Right ventricle myocardium superior (tissue), 1 donor: ENCODE measurements at regions not wholly inside any gene's neighbourhood (a gene's known extent, or its start where the extent isn't known, plus 50 kb on each side); places are given as distances from the start of the nearest gene placed in this dataset.
"Not testable (repeated sequence)": the region's sequence is repeated elsewhere in the genome, so short reads cannot be mapped to it uniquely, and the experiment has no call there.

ENCODE experiments used
- ATAC-seq: fragments of 200-7000 bp; cut with Tn5 transposase; one replicate; pipeline ENCODE4 v1.9.1; 2020; ENCODE audit warnings: mild to moderate bottlenecking; ENCODE audit not compliant: poor library complexity
- DNase-seq: peaks from one replicate; pipeline ENCODE4 v3.0.0-alpha.2; 2020
- intact Hi-C: fragments of 100-400 bp; cut with DNase I; formaldehyde crosslinking; loops from one replicate; pipeline ENCODE4 v1.11.2; 2022
- donor health status: DM: no; HTN: yes; CAD: no; lungs with severe emphysema.

- ATAC-seq, result no peak
- intact Hi-C loops, result no loop called here
- no peak for DNase-seq
Measured at GRCh38 chr5:87777877-87778276, 365.1 kb upstream of the CCNH start.

DNA sequence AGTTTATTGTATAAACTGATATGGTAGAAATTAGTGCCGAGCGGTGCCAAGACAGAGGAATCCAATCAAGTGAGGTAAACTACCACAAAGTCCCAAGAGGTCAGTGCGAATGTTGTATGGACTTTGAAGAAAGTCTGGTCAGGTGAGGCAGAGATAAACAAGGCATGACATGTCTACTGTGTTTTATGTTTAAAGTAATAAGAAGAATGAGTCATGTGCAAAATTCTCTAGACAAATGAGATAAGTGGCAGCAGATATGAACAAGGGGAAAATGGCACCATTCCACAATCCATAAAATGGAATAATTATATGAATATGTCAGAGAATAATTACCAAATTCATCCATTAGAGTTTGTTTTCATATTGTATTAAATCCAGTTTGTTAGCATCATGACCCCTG, 364.1 kb upstream of the CCNH start:
- ATAC-seq (no peak), DNase-seq (no peak)
- intact Hi-C loops, result no loop called here

DNA sequence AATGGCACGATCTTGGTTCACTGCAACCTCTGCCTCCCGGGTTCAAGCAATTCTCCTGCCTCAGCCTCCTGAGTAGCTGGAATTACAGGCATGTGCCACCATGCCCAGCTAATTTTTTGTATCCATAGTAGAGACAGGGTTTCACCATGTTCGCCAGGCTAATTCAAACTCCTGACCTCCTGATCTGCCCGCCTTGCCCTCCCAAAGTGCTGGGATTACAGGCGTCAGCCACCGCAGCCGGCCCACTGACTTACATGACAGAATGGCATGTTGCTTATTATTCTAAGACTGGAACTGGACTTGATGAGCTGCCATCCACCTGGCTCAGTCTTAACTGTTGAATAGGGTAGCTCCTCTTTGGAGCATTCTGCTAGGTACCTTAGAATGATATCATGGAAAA, 363.6 kb upstream of the CCNH start:
- DNase-seq, intact Hi-C loops, ATAC-seq: not testable (repeated sequence)

DNA sequence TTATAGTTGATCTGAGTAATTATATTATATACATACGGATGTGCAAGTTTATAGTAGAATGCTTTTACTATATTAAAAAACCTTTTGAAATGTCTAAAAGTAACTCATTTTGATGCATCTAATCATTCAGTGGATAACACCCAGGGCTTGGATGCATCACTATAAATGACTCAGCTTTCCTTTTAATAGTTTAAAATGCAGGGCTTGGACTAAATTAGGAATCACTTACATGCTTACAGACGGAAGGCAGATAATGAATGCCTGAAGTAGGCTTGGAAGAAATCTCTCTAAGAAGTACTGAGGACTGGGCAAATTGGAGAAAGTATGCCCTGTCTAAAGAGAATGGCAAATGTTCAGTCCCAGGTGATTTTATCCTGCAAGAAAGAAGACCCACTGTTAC, 362.5 kb upstream of the CCNH start:
- DNase-seq (no peak), ATAC-seq (no peak)
- intact Hi-C loops, result no loop called here

DNA sequence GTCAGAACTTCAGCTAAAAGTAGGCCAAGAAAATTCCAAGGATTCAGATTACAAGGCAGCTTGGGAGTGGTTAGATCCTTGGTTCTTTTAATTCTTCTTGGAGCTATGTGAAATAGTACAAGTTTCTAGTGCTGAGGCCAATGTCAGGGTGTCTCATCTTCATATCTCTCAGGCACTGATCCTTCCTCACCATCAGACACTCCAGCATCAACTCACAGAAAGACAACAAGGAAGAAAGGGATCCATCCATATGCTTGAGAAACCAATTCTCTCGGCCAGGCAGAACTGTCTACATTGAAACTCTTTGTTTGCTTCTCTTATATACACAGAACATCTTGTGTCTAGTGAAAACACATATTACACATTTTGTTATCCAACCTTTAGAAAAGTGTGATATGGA, 362.1 kb upstream of the CCNH start:
- intact Hi-C loops, result no loop called here
- DNase-seq (no peak), ATAC-seq (no peak)

GRCh38 chr5:87770601-87771121, 357.9 kb upstream of the CCNH start:
- intact Hi-C loops, result no loop called here
- no peak for DNase-seq
- no peak for ATAC-seq

GRCh38 chr5:87770016-87770570, 357.4 kb upstream of the CCNH start:
- intact Hi-C loops, result no loop called here
- no peak for DNase-seq
- ATAC-seq, result no peak

GRCh38 chr5:87769157-87769556, 356.4 kb upstream of the CCNH start:
- intact Hi-C loops, result no loop called here
- ATAC-seq (no peak), DNase-seq (no peak)

- DNase-seq, result no peak
- intact Hi-C loops, result no loop called here
- no peak for ATAC-seq
Measured at GRCh38 chr5:87768190-87768589, 355.5 kb upstream of the CCNH start.

DNA sequence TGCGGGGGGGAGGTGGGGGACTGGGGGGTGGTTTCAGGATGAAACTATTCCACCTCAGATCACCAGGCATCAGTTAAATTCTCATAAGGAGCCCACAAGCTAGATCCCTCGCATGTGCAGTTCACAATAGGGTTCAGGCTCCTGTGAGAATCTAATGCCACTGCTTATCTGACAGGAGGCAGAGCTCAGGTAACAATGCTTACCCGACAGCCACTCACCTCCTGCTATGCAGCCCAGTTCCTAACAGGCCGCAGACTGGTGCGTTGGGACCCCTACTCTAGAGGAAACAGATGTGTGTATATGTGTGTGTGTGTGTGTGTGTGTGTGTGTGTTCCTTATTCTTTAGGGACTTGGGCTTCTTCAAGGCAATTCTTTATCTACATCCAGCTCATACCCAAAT, 352.3 kb upstream of the CCNH start:
- DNase-seq (no peak), ATAC-seq (no peak)
- intact Hi-C loops, result no loop called here

DNA sequence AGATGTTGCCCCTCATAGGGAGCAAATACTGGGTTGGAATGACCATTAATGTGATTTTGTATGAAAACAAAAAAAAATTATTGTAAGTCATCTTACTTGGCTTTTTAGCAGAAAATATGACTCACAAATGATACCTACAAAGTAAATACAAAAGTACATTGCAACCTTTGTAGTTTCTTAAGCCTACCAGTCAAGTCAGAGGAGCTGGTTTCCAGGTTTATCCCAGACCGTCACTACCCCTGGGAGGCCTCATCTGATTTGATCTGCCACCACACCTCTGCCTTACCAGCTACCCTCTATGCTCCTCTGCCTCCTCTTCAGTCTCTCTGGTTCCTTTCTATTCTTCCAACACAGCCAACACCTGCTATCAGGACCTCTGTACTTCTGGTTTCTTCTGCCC, 349.9 kb upstream of the CCNH start:
- no peak for ATAC-seq
- intact Hi-C loops, result no loop called here
- DNase-seq, result no peak

DNA sequence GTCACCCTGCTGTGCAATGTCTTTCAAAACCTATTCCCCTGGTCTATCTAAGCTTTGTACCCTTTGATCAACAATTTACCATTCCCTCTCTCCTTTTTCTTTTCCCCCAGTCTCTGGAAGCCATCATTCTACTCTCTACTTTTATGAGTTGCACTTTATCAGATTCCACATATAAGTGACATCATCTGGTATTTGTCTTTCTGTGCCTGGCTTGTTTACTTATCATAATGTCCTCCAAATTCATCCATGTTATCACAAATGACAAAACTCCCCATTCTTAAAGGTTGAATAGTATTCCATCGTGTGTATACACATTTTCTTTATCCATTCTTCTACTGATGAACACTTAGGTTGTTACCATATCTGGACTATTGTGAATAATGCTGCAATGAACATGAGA, 344.2 kb upstream of the CCNH start:
- DNase-seq, result no peak
- ATAC-seq, result no peak
- intact Hi-C loops, result no loop called here

DNA sequence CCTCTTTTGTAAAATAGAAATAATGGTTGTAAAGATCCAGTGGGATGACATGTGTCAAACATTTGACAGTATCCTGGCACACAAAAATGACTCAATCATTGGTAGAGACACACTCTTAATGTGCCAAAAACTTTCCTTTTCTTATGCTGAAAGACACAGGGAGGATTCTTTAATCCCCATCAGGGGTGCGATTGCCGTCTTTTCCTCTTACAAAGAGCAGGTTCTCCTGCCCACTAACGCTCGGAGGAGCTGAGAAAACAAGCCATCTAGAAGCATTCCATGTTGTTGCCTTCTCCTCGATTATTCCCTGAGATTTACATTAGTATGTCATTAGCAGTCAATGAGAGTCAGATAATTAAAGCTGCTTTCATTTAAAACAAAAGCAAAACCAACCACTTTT, 342.6 kb upstream of the CCNH start:
- DNase-seq (no peak), ATAC-seq (no peak)
- intact Hi-C loops, result no loop called here

- intact Hi-C loops, result no loop called here
- no peak for ATAC-seq
- no peak for DNase-seq
Measured at GRCh38 chr5:87754009-87754757, 341.5 kb upstream of the CCNH start.

- ATAC-seq, result no peak
- no peak for DNase-seq
- intact Hi-C loops, result no loop called here
Measured at GRCh38 chr5:87752362-87752761, 339.6 kb upstream of the CCNH start.

GRCh38 chr5:87751824-87752223, 339.1 kb upstream of the CCNH start:
- ATAC-seq (no peak), DNase-seq (no peak)
- intact Hi-C loops, result no loop called here

DNA sequence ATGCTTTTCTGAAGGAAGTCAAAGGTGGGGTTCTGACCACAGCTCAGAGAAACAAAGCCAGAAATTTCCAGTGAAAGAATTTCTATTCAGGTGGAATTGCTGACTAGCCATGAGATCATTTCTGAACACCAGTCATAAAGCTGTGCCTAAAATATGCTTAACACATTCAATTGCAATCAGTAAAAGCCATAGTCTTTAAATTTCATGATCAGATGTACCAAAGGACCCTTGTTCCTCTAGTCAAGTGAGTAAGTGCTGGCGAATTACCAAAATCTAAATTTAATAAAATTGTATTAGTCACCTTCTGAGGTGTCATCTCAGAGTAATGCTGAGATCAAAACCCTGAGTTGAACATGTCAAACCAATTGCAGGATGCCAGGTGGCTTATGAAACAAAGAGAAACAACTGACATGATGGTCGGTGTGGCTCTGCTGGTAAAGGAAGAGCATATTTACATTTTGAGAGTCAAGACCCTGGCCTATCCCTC, 334.2 kb upstream of the CCNH start:
- no peak for DNase-seq
- ATAC-seq, result no peak
- intact Hi-C loops, result no loop called here

GRCh38 chr5:87746341-87746740, 333.6 kb upstream of the CCNH start:
- no peak for DNase-seq
- ATAC-seq, result no peak

DNA sequence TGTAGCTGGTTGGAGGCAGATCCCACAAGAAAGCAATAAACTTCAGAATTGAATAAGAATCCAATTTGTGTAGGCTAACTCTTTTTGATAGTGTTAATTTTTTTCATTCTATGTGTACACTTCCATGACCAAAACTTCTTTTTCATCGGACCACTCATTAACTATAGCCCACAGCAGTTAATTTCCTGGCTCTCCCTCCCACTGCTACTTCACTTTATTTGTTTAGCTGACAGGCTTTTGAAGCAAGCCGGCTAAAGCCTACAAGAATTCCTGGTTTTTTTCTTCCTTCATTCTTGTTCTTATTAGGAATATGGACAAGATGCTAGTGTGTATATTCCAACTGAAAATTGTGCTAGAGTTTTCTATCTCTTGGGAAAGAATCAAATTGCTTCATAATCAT, 329.2 kb upstream of the CCNH start:
- intact Hi-C loops, result no loop called here
- DNase-seq (no peak), ATAC-seq (no peak)

More at GRCh38 chr5:87746341-87746740, 333.6 kb upstream of the CCNH start:
- intact Hi-C loops, result no loop called here

DNA sequence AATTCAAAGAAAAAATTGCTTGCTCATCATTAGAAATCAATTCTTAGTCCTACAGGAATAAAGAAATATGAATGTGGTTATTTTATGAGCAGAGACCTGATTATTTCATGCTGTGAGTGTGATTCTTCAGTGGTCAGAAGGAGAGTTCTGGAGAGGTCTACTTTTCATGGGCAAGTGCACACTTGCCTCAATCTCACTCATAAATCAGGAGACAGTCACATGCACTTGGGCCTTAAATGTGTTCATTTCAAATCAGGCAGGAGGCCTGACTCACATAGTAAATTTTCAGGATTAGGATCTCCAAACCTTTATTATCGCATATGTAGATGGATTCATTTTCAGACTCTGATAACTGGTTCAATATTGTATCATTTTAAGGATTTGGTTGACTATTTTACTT, 323.2 kb upstream of the CCNH start:
- ATAC-seq, result no peak
- DNase-seq, result no peak
- intact Hi-C loops, result no loop called here

- intact Hi-C loops, result no loop called here
- ATAC-seq, result no peak
- no peak for DNase-seq
Measured at GRCh38 chr5:87733897-87734296, 321.2 kb upstream of the CCNH start.
